ENCODE measurements at regions not wholly inside any gene's neighbourhood (a gene's known extent, or its start where the extent isn't known, plus 50 kb on each side); places are given as distances from the start of the nearest gene placed in this dataset.

DNA sequence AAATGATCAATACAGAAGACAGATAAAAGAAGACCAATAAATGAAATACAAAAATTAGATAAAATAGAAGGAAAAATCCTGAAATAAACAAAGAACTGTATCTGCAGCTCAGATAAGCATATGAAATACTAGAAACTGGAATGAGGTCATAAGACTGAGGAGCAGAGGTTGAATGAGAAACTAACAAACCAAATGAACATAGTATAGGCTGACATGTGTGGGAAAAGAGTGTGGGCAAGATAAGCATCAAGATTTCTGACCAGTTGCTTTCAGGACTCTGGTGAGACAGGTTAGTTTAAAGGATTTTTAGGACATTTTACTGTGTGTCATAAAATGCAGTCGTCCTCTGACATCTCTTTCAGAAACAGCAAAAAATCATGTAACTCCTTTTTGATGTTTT, 2073.2 kb upstream of the TENM3 start:
- no peak for TF ChIP-seq POLR2AphosphoS5 (IDR thresholded peaks at IDR 0.05; ENCODE audit: borderline replicate concordance, low read depth, low read length)
- TF ChIP-seq EZH2 (IDR thresholded peaks at IDR 0.05) = no peak
- no peak for TF ChIP-seq FOXP2 (optimal IDR thresholded peaks at IDR 0.05; ENCODE audit: control extremely low read depth, extremely low read length, insufficient read depth)
